GM12878 (cell line): ENCODE measurements at regions not wholly inside any gene's neighbourhood (a gene's known extent, or its start where the extent isn't known, plus 50 kb on each side); places are given as distances from the start of the nearest gene placed in this dataset.

Experiments used
- ATAC-seq: fragments of 200-7000 bp; cut with Tn5 transposase; 3 replicates; pipeline ENCODE4 v1.9.1; 2020; ENCODE audit warnings: mild to moderate bottlenecking, moderate library complexity
- BruUV-seq: library from RNA; stranded (reverse); fragments of 400-500 nt; replicated peaks from 2 replicates; lab custom pipeline; 2021; lab: Mats Ljungman, UMichigan
- CTCF ChIA-PET: fragments of 300-600 bp; sonication (Branson Sonifier 250); formaldehyde crosslinking; extraction: SDS; loops from one replicate; lab custom pipeline; 2021; ENCODE audit warnings: inconsistent platforms; lab: Yijun Ruan, JAX
- POLR2A ChIA-PET: fragments of 350-600 bp; formaldehyde crosslinking; extraction: SDS; loops from one replicate; lab custom pipeline; 2021; ENCODE audit warnings: inconsistent platforms; lab: Charles Lee
- RAD21 ChIA-PET: fragments of 300-600 bp; sonication (Branson Sonifier 250); formaldehyde crosslinking; loops from one replicate; lab custom pipeline; 2023; ENCODE audit warnings: antibody characterized with exemption; ENCODE audit not compliant: unreplicated experiment; lab: Charles Lee
- SMC1A ChIA-PET: fragments of 300-600 bp; sonication (Branson Sonifier 250); formaldehyde crosslinking; loops from one replicate; lab custom pipeline; 2023; ENCODE audit not compliant: unreplicated experiment, uncharacterized antibody; lab: Charles Lee
- DNase-seq: peaks from one replicate; pipeline ENCODE4 v3.0.0-alpha.2; 2011; ENCODE audit warnings: low read depth, low spot score
- FAIRE-seq: peaks from 3 replicates; lab custom pipeline; 2011; peaks lifted over from hg19 to GRCh38; lab: Jason Lieb, UNC
- H2AFZ ChIP-seq: 2 replicates; pipeline ENCODE4 v1.6.0; 2011; ENCODE audit warnings: low read depth, low read length, control low read depth; ENCODE audit not compliant: control insufficient read depth
- H3K27ac ChIP-seq: 2 replicates; pipeline ENCODE4 v1.5.1; 2011; ENCODE audit warnings: control low read depth; ENCODE audit not compliant: control insufficient read depth, insufficient read depth
- H3K27me3 ChIP-seq, 2 experiments: replicated peaks in 1 of 2; 2 replicates each; pipeline versions ENCODE4 v1.6.0 to v1.6.1; 2011; ENCODE audit warnings: low read length in 1 of 2; ENCODE audit not compliant: control insufficient read depth in 2 of 2, insufficient read depth in 2 of 2
- H3K36me3 ChIP-seq, 2 experiments: 2 replicates each; pipeline ENCODE4 v1.5.1; 2011; ENCODE audit warnings: low read length in 1 of 2; ENCODE audit not compliant: control insufficient read depth in 2 of 2, insufficient read depth in 2 of 2
- H3K4me1 ChIP-seq: 2 replicates; pipeline ENCODE4 v1.6.1; 2011; ENCODE audit warnings: mild to moderate bottlenecking, low read length, moderate library complexity, mixed read lengths; ENCODE audit not compliant: control insufficient read depth, insufficient read depth
- H3K4me2 ChIP-seq: 2 replicates; pipeline ENCODE4 v1.6.0; 2011; ENCODE audit warnings: control low read depth; ENCODE audit not compliant: control insufficient read depth, insufficient read depth
- H3K4me3 ChIP-seq: fragments of 200-600 bp; sonication (generic); 2 replicates; pipeline ENCODE4 v1.5.1; 2016
- H3K79me2 ChIP-seq: 2 replicates; pipeline ENCODE4 v1.6.0; 2011; ENCODE audit warnings: low read length; ENCODE audit not compliant: control insufficient read depth, insufficient read depth
- H3K9ac ChIP-seq: 2 replicates; pipeline ENCODE4 v1.8.0; 2011; ENCODE audit warnings: low read length, control low read depth, mixed read lengths; ENCODE audit not compliant: control insufficient read depth, insufficient read depth
- H3K9me3 ChIP-seq: replicated peaks from 3 replicates; pipeline ENCODE4 v1.5.1; 2011; ENCODE audit warnings: mild to moderate bottlenecking, low read length; ENCODE audit not compliant: control insufficient read depth, insufficient read depth
- H4K20me1 ChIP-seq: 2 replicates; pipeline ENCODE4 v1.6.0; 2011; ENCODE audit not compliant: control insufficient read depth, insufficient read depth
- ASH2L ChIP-seq: fragments of 300-600, 200-600 bp; sonication (generic); IDR thresholded peaks from 2 replicates; pipeline ENCODE4 v1.6.1; 2017; ENCODE audit warnings: low read depth, mild to moderate bottlenecking, borderline replicate concordance
- BRCA1 ChIP-seq: IDR thresholded peaks from 2 replicates; pipeline ENCODE4 v1.6.1; 2011; ENCODE audit warnings: low read depth, low read length, improper control_type of control experiment
- E2F8 ChIP-seq: fragments of 450-650 bp; IDR thresholded peaks from 2 replicates; pipeline ENCODE4 v1.6.1; 2018; ENCODE audit warnings: mild to moderate bottlenecking, low read depth, moderate library complexity; ENCODE audit not compliant: partially characterized antibody
- MAX ChIP-seq: IDR thresholded peaks from 2 replicates; pipeline ENCODE4 v1.6.1; 2012; ENCODE audit warnings: low read depth, low read length, improper control_type of control experiment
- NR2F1 ChIP-seq: fragments of 450-650 bp; conservative IDR thresholded peaks from 2 replicates; pipeline ENCODE4 v1.6.1; 2017; ENCODE audit warnings: mild to moderate bottlenecking
- NRF1 ChIP-seq: conservative IDR thresholded peaks from 2 replicates; pipeline ENCODE4 v1.6.1; 2011; ENCODE audit warnings: mild to moderate bottlenecking, low read depth, low read length, improper control_type of control experiment
- PKNOX1 ChIP-seq: fragments of 450-650 bp; IDR thresholded peaks from 2 replicates; pipeline ENCODE4 v1.6.1; 2016; ENCODE audit warnings: mild to moderate bottlenecking
- POLR2AphosphoS5 ChIP-seq: IDR thresholded peaks from 2 replicates; pipeline ENCODE4 v1.6.1; 2011; ENCODE audit warnings: mild to moderate bottlenecking, low read length, inconsistent platforms
- RB1 ChIP-seq: fragments of 450-650 bp; formaldehyde crosslinking; IDR thresholded peaks from 2 replicates; pipeline ENCODE4 v1.6.1; 2017; ENCODE audit warnings: mild to moderate bottlenecking, borderline replicate concordance
- REST ChIP-seq: IDR thresholded peaks from 2 replicates; pipeline ENCODE4 v1.6.1; 2012; ENCODE audit warnings: mild to moderate bottlenecking, low read depth, low read length
- SMAD1 ChIP-seq: fragments of 450-650 bp; IDR thresholded peaks from 2 replicates; pipeline ENCODE4 v1.6.1; 2018; ENCODE audit warnings: mild to moderate bottlenecking, low read depth; ENCODE audit not compliant: partially characterized antibody
- TAF1 ChIP-seq: IDR thresholded peaks from 2 replicates; pipeline ENCODE4 v1.6.1; 2011; ENCODE audit warnings: mild to moderate bottlenecking, low read depth, low read length, borderline replicate concordance
- TCF3 ChIP-seq: IDR thresholded peaks from 2 replicates; pipeline ENCODE4 v1.6.1; 2012; ENCODE audit warnings: low read depth, mild to moderate bottlenecking, low read length, borderline replicate concordance; ENCODE audit not compliant: insufficient read depth
- ZBTB4 ChIP-seq: fragments of 450-650 bp; formaldehyde crosslinking; IDR thresholded peaks from 2 replicates; pipeline ENCODE4 v1.4.0; 2022; ENCODE audit warnings: mild to moderate bottlenecking, moderate library complexity
- WGBS: methylation state at CpG from one replicate; pipeline ENCODE4 v1.1.6; 2016; ENCODE audit warnings: low lambda C conversion rate; ENCODE audit not compliant: insufficient replicate concordance, insufficient coverage; ENCODE audit errors: missing lambda C conversion rate; 5-methylcytosine and 5-hydroxymethylcytosine counted together
- in situ Hi-C: fragments of 300-500 bp; cut with MboI; formaldehyde crosslinking; loops from 9 replicates; pipeline ENCODE4 v1.14.3; 2018; ENCODE audit warnings: mixed read lengths
- intact Hi-C: fragments of 100-400 bp; cut with micrococcal nuclease; formaldehyde crosslinking; loops from one replicate; pipeline ENCODE4 v1.14.2; 2022; ENCODE audit not compliant: unreplicated experiment

GRCh38 chr1:232550007-232550406, 79.9 kb downstream of the SIPA1L2 start:
- CTCF ChIA-PET, result no interaction called here
- H3K4me2 ChIP-seq, result no peak overlapping the region

More at GRCh38 chr1:232550007-232550406, 79.9 kb downstream of the SIPA1L2 start:
- Histone ChIP-seq H3K4me1 (no peaks in the 10 kb centered on the region), H3K27me3 (peaks cover 0 to 4% of the 10 kb centered on the region in 2 experiments; a peak in 2 of 4 replicates), H3K36me3 (no peaks in the 10 kb centered on the region), H4K20me1 (no peaks in the 10 kb centered on the region), H3K9ac (no peak overlapping the region), H3K79me2 (no peaks in the 10 kb centered on the region), H2AFZ (no peak overlapping the region), H3K27ac (no peak overlapping the region), H3K9me3 (no peaks in the 10 kb centered on the region), H3K4me3 (no peak overlapping the region)
- WGBS, result 62% methylated on average over 2 of the region's 2 CpGs
- ChIA-PET POLR2A (no interaction called here), RAD21 (no interaction called here), SMC1A (no interaction called here)
- in situ Hi-C loops, result no loop called here
- no peak for TF ChIP-seq SMAD1
- no peak for TF ChIP-seq NRF1
- TF ChIP-seq MAX, result no peak
- TF ChIP-seq E2F8, result no peak
- TF ChIP-seq PKNOX1, result no peak
- no peak for TF ChIP-seq TAF1
- no peak for TF ChIP-seq POLR2AphosphoS5
- no peak for TF ChIP-seq ZBTB4 (CRISPR knock-in tag)
- TF ChIP-seq RB1, result no peak
- no peak for TF ChIP-seq NR2F1
- no peak for TF ChIP-seq TCF3
- no peak for TF ChIP-seq ASH2L
- no peak for TF ChIP-seq REST
- TF ChIP-seq BRCA1, result no peak
- intact Hi-C loops, result no loop called here
- DNase-seq (no peak), FAIRE-seq (no peak), ATAC-seq (no peak)
- BruUV-seq, result no TSS peak
